Activated naive CD8-positive, alpha-beta T cell treated with anti-CD3 and anti-CD28 coated beads for 36 hours (primary cell): ENCODE measurements at regions not wholly inside any gene's neighbourhood (a gene's known extent, or its start where the extent isn't known, plus 50 kb on each side); places are given as distances from the start of the nearest gene placed in this dataset.

Experiments used
- DNase-seq: peaks from one replicate; pipeline ENCODE4 v3.0.0; 2021
- H3K27ac Mint-ChIP-seq: one replicate; pipeline ENCODE4 v1.8.0; 2022; ENCODE audit warnings: mild to moderate bottlenecking, moderate library complexity, mixed read lengths
- H3K27me3 Mint-ChIP-seq: one replicate; pipeline ENCODE4 v1.8.0; 2022; ENCODE audit warnings: mild to moderate bottlenecking, mixed read lengths
- H3K36me3 Mint-ChIP-seq: one replicate; pipeline ENCODE4 v1.8.0; 2021; ENCODE audit warnings: mild to moderate bottlenecking, mixed read lengths
- H3K4me1 Mint-ChIP-seq: one replicate; pipeline ENCODE4 v1.8.0; 2021; ENCODE audit warnings: mixed read lengths
- H3K4me3 Mint-ChIP-seq: one replicate; pipeline ENCODE4 v1.8.0; 2022; ENCODE audit warnings: mild to moderate bottlenecking, moderate library complexity, mixed read lengths
- H3K9me3 Mint-ChIP-seq: one replicate; pipeline ENCODE4 v1.8.0; 2022; ENCODE audit warnings: mixed read lengths

- peaks cover 3% of the 10 kb centered on the region for H3K9me3 Mint-ChIP-seq
- no peak overlapping the region for H3K27ac Mint-ChIP-seq
- no peaks in the 10 kb centered on the region for H3K36me3 Mint-ChIP-seq
- peak; percentile 19 for DNase-seq
- H3K4me1 Mint-ChIP-seq = peaks cover 9% of the 10 kb centered on the region
- H3K4me3 Mint-ChIP-seq = no peak overlapping the region
- H3K27me3 Mint-ChIP-seq = no peaks in the 10 kb centered on the region
Observed at GRCh38 chr2:104733226-104733943, 120.5 kb upstream of the POU3F3 start.

DNA sequence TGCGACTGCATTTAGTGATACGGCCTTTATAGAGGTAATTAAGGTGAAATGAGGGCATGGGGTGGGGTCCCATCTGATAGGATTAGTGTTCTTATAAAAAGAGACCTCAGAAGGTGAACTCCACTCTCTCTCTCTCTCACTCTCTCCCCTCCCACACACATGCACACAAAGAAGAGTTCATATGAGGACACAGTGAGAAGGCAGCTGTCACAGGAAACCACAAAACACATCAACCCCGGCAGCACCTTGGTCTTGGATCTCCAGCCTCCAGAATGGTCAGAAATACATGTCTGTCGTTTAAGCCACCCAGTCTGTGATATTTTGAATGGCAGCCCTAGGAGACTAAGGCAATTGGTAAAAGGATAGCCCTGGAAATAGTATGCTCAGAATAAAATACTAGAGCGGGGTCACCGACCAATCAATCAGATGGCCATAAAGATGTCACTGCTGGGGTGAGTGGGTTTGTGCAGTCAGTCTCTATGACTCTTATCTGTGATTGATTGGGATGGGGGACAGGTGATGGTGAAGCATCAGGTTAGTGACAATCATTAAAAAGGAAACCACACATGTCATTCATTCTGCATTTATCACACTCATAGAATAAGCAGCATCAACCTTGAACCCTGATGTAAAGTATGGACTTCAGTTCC is 118.9 kb upstream of the POU3F3 start:
- peaks cover 3% of the 10 kb centered on the region for H3K9me3 Mint-ChIP-seq
- H3K4me1 Mint-ChIP-seq = peaks cover 9% of the 10 kb centered on the region
- H3K4me3 Mint-ChIP-seq = no peak overlapping the region
- peak; percentile 3 for DNase-seq
- no peak overlapping the region for H3K27ac Mint-ChIP-seq
- H3K36me3 Mint-ChIP-seq = no peaks in the 10 kb centered on the region
- H3K27me3 Mint-ChIP-seq = no peaks in the 10 kb centered on the region

DNA sequence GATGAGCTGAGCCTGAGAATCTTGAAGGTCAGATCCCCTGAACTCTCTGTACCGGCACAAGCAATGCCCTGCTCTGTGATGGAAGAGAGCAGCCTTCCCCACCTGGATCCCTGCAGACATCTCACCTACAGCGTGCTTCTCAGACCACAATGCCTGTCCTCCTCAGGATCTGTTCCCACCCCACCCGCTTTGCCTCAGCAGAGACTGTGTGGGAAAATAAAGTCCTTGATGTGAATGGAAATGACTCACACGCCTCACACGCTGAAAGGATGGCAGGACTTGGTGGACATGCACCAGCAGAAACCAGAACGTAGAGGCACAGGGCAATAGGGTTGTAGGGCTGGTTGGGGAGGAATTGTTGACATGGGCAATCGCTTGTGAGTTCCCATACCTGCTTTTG is 117.9 kb upstream of the POU3F3 start:
- Mint-ChIP-seq H3K4me3 (no peak overlapping the region), H3K27ac (no peak overlapping the region), H3K27me3 (no peaks in the 10 kb centered on the region), H3K9me3 (peaks cover 3% of the 10 kb centered on the region), H3K36me3 (no peaks in the 10 kb centered on the region), H3K4me1 (peaks cover 9% of the 10 kb centered on the region)
- DNase-seq = no peak

DNA sequence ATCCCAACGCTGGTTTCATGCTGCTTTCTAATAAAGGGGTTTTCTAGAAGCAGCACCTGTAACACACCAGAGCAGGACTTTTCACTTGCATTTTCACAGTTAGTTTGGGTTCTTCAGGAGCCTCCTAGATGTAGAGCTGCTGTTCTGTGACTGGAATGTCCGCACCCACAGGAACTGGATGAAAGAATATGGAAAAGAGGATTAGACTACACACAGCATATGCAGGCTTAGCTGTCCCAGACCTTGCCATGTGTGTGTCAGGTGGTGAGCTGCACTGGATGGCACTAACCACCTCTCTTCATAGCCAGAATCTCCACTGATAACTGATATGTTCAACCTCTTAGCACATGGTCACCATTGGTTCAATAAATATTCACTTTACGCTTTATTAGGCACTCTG is 112.1 kb upstream of the POU3F3 start:
- Mint-ChIP-seq H3K9me3 (no peaks in the 10 kb centered on the region), H3K36me3 (no peaks in the 10 kb centered on the region), H3K27me3 (no peaks in the 10 kb centered on the region), H3K4me3 (no peak overlapping the region), H3K27ac (no peak overlapping the region), H3K4me1 (no peaks in the 10 kb centered on the region)
- DNase-seq = no peak

GRCh38 chr2:104744537-104744936 is 109.4 kb upstream of the POU3F3 start:
- no peaks in the 10 kb centered on the region for H3K36me3 Mint-ChIP-seq
- no peak overlapping the region for H3K4me3 Mint-ChIP-seq
- H3K4me1 Mint-ChIP-seq = no peaks in the 10 kb centered on the region
- H3K9me3 Mint-ChIP-seq = no peaks in the 10 kb centered on the region
- no peak for DNase-seq
- H3K27ac Mint-ChIP-seq = no peak overlapping the region
- no peaks in the 10 kb centered on the region for H3K27me3 Mint-ChIP-seq

- H3K27me3 Mint-ChIP-seq = no peaks in the 10 kb centered on the region
- H3K9me3 Mint-ChIP-seq = no peaks in the 10 kb centered on the region
- H3K4me3 Mint-ChIP-seq = no peak overlapping the region
- no peak overlapping the region for H3K27ac Mint-ChIP-seq
- H3K4me1 Mint-ChIP-seq = no peaks in the 10 kb centered on the region
- H3K36me3 Mint-ChIP-seq = no peaks in the 10 kb centered on the region
- no peak for DNase-seq
Observed at GRCh38 chr2:104745846-104746245, 108.1 kb upstream of the POU3F3 start.

GRCh38 chr2:104746299-104746698 is 107.6 kb upstream of the POU3F3 start:
- no peak overlapping the region for H3K27ac Mint-ChIP-seq
- no peaks in the 10 kb centered on the region for H3K36me3 Mint-ChIP-seq
- H3K9me3 Mint-ChIP-seq = no peaks in the 10 kb centered on the region
- no peak overlapping the region for H3K4me3 Mint-ChIP-seq
- no peaks in the 10 kb centered on the region for H3K4me1 Mint-ChIP-seq
- DNase-seq = no peak
- H3K27me3 Mint-ChIP-seq = no peaks in the 10 kb centered on the region

GRCh38 chr2:104746858-104747257 is 107.1 kb upstream of the POU3F3 start:
- Mint-ChIP-seq H3K27me3 (no peaks in the 10 kb centered on the region), H3K9me3 (no peaks in the 10 kb centered on the region), H3K27ac (no peak overlapping the region), H3K36me3 (no peaks in the 10 kb centered on the region), H3K4me1 (no peaks in the 10 kb centered on the region), H3K4me3 (no peak overlapping the region)
- no peak for DNase-seq

DNA sequence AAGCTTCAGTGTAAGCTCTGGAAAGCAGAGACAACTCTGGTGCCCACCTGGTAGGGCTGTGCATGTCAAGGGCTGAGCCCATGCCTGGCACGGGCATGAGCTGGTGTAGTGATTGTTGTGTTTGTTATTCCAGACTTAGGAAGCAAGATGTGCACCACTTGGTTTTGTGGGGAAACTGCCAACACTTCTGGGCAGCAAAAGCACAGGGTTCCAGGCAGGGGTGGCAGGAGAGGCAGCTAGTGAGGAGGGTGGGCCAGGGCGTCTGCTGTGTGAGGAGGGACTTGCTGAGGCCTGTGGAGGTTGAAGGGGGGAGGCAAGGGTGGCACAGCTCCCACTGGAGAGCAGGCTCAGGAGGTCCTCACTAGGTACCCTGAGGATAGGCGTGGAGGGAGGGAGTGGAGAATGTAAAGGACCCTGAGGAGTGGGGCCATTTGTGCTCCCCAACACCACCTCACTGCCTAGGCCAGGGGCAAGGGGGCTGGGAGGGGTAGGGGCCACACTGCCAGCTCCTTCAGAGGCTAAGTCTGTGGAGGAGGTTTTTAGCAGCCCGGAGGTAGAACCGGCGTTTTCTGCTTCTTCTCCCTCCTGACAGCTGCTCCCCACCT is 104.0 kb upstream of the POU3F3 start:
- no peak overlapping the region for H3K27ac Mint-ChIP-seq
- no peaks in the 10 kb centered on the region for H3K27me3 Mint-ChIP-seq
- H3K4me1 Mint-ChIP-seq = no peaks in the 10 kb centered on the region
- H3K4me3 Mint-ChIP-seq = no peak overlapping the region
- H3K36me3 Mint-ChIP-seq = no peaks in the 10 kb centered on the region
- no peaks in the 10 kb centered on the region for H3K9me3 Mint-ChIP-seq
- no peak for DNase-seq

GRCh38 chr2:104752504-104752903 is 101.4 kb upstream of the POU3F3 start:
- no peak for DNase-seq
- Mint-ChIP-seq H3K27me3 (no peaks in the 10 kb centered on the region), H3K4me1 (no peaks in the 10 kb centered on the region), H3K36me3 (no peaks in the 10 kb centered on the region), H3K4me3 (no peak overlapping the region), H3K27ac (no peak overlapping the region), H3K9me3 (no peaks in the 10 kb centered on the region)

GRCh38 chr2:104755026-104755878 is 98.7 kb upstream of the POU3F3 start:
- Mint-ChIP-seq H3K36me3 (no peaks in the 10 kb centered on the region), H3K27ac (no peak overlapping the region), H3K4me3 (no peak overlapping the region), H3K4me1 (no peaks in the 10 kb centered on the region), H3K27me3 (no peaks in the 10 kb centered on the region), H3K9me3 (no peaks in the 10 kb centered on the region)
- no peak for DNase-seq

DNA sequence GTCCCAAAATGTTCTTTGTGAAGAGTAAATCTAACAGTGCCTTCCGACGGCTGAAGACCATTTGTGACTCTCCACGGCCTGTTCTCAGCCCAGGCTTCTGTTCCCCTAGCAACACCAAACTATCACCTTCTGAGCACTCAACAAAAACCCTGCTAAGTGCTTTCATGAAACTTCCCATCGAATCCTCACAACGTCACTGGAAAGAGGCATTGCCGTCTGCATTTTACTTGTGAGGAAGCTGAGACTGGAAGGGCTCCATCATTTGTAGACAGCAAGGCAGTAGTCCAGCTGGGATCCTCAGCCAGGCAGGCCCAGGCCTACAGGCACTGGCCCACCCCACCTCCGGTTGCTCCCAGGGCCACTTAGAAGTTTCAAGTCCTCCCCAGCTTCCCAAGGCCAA is 97.8 kb upstream of the POU3F3 start:
- Mint-ChIP-seq H3K27ac (no peak overlapping the region), H3K4me3 (no peak overlapping the region), H3K4me1 (no peaks in the 10 kb centered on the region), H3K27me3 (no peaks in the 10 kb centered on the region), H3K9me3 (no peaks in the 10 kb centered on the region), H3K36me3 (no peaks in the 10 kb centered on the region)
- DNase-seq = no peak

DNA sequence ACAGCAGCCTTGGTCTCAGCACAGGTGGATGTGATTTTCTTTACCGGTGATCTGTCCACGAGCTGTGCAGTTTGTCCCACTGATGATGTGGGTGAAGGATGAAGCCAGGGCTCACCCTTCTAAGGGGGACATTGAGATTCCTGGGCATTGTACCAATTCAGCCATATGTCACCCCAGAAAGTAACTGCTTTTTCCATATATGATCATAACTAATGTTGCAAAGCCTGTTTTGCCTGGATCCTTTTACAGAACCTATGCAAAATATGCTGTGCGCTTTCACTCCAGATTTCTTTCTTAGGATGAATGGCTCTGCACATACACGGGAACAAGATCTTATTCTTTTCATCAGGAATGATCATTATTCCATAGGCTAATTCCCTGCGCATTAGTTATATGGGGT is 96.9 kb upstream of the POU3F3 start:
- Mint-ChIP-seq H3K4me1 (no peaks in the 10 kb centered on the region), H3K27ac (no peak overlapping the region), H3K4me3 (no peak overlapping the region), H3K36me3 (no peaks in the 10 kb centered on the region), H3K27me3 (no peaks in the 10 kb centered on the region), H3K9me3 (no peaks in the 10 kb centered on the region)
- DNase-seq = no peak

DNA sequence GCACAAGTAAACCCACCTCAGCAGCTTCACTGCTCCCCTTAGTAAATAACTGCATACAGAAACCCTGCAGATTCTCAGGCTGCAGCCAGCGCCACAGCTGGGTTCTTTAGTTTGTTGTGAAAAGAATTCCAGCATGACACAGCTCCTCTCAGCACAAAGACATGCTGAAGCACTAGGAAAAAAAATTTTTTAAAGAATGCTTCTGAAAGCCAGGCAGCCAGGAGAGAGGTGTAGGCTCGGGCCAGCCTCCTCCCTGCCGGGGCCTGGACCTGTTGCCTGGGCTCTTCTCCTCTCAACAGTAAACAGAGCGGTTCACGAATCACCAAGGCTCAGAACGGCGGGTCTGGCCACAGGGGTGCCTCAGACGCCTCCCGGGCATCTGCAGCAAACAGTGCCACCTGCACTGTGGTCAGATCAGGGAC is 95.7 kb upstream of the POU3F3 start:
- H3K4me3 Mint-ChIP-seq = no peak overlapping the region
- H3K9me3 Mint-ChIP-seq = no peaks in the 10 kb centered on the region
- no peak for DNase-seq
- no peak overlapping the region for H3K27ac Mint-ChIP-seq
- H3K4me1 Mint-ChIP-seq = no peaks in the 10 kb centered on the region
- no peaks in the 10 kb centered on the region for H3K27me3 Mint-ChIP-seq
- H3K36me3 Mint-ChIP-seq = no peaks in the 10 kb centered on the region

DNA sequence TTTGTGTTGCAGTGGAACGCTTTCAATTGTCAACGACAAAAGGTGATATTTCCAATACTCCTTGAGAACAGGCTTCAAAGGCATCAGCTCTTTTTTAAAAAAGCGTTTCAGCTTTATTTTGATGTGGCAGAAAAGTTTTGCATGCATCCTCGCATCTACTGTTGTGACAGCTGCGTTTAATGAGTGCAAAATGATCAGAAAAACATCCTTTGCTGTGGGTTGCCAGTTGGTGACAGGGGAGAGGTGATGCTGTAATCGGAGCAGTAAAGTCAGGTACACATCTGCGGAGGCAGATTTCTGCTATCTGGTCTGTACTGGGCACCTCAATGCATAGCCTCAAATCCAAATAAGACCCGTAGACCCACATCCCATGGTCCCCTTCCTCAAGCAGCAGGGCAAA is 91.9 kb upstream of the POU3F3 start:
- H3K27ac Mint-ChIP-seq = no peak overlapping the region
- no peak for DNase-seq
- no peaks in the 10 kb centered on the region for H3K9me3 Mint-ChIP-seq
- H3K27me3 Mint-ChIP-seq = peaks cover 8% of the 10 kb centered on the region
- H3K4me3 Mint-ChIP-seq = no peak overlapping the region
- H3K36me3 Mint-ChIP-seq = no peaks in the 10 kb centered on the region
- H3K4me1 Mint-ChIP-seq = no peaks in the 10 kb centered on the region
